Suprapubic skin (tissue), 4 donors: ENCODE measurements at regions not wholly inside any gene's neighbourhood (a gene's known extent, or its start where the extent isn't known, plus 50 kb on each side); places are given as distances from the start of the nearest gene placed in this dataset.

ENCODE experiments used
- EP300 ChIP-seq: sonication (generic); formaldehyde crosslinking; IDR thresholded peaks from one replicate; pipeline ENCODE4 v1.6.1; 2017; ENCODE audit warnings: antibody characterized with exemption
- POLR2A ChIP-seq, 2 donors: fragments of 450-650 bp; IDR thresholded peaks; one replicate each; pipeline ENCODE4 v1.6.1; 2017; ENCODE audit warnings: antibody characterized with exemption in 2 of 2, mild to moderate bottlenecking in 2 of 2, moderate library complexity in 2 of 2
- POLR2AphosphoS5 ChIP-seq, 3 donors: sonication (generic); formaldehyde crosslinking; IDR thresholded peaks; one replicate each; pipeline ENCODE4 v1.6.1; 2017; ENCODE audit warnings: antibody characterized with exemption in 3 of 3
- TF ChIP-seq, protein P1 (sequence below), 2 donors: fragments of 200-600 bp in 1 of 2; fragments of 450-650 bp in 1 of 2; sonication (generic) in 1 of 2; IDR thresholded peaks; one replicate each; pipeline ENCODE4 v1.5.1; 2016 to 2019; ENCODE audit warnings: antibody characterized with exemption in 2 of 2, mild to moderate bottlenecking in 1 of 2, moderate library complexity in 1 of 2

DNA sequence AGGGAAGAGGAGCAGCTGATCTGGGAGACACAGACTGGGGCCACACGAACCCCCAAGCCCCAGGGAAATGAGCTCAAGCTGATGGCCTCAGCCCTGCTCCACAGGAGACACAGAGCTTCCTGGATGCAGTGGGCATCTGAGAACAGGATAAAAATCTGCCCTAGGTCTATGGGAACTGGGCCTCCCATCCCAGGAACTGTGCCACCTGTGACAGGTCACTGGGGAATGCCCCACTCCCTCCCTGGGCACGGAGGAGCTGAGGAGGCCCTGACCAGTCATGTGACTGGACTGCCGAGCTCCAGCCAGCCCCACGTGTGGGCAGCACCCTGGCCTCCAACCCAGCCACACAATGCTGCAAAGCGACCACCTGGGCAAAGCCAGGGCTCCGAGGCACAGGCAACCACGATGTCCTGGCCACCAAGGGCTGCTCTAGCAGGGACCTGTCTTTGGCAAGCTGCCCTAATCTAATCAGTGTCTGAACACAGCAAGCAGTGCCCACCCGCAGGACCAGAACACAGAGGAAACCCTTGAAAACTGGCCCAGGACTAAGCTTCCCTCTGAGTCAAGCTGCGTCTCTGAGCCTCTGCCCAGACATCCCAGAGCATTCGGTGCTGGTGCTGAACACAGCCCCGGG is 57.8 kb upstream of the ID2 start:
- TF ChIP-seq, protein P1, sequence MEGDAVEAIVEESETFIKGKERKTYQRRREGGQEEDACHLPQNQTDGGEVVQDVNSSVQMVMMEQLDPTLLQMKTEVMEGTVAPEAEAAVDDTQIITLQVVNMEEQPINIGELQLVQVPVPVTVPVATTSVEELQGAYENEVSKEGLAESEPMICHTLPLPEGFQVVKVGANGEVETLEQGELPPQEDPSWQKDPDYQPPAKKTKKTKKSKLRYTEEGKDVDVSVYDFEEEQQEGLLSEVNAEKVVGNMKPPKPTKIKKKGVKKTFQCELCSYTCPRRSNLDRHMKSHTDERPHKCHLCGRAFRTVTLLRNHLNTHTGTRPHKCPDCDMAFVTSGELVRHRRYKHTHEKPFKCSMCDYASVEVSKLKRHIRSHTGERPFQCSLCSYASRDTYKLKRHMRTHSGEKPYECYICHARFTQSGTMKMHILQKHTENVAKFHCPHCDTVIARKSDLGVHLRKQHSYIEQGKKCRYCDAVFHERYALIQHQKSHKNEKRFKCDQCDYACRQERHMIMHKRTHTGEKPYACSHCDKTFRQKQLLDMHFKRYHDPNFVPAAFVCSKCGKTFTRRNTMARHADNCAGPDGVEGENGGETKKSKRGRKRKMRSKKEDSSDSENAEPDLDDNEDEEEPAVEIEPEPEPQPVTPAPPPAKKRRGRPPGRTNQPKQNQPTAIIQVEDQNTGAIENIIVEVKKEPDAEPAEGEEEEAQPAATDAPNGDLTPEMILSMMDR (IDR thresholded peaks at IDR 0.05), result no peak
- no peak for TF ChIP-seq POLR2A (IDR thresholded peaks at IDR 0.05)
- TF ChIP-seq POLR2AphosphoS5 (IDR thresholded peaks at IDR 0.05), result no peak
- TF ChIP-seq EP300, result no peak
